ENCODE measurements at regions not wholly inside any gene's neighbourhood (a gene's known extent, or its start where the extent isn't known, plus 50 kb on each side); places are given as distances from the start of the nearest gene placed in this dataset.
"Not testable (repeated sequence)": the region's sequence is repeated elsewhere in the genome, so short reads cannot be mapped to it uniquely, and the experiment has no call there.

GRCh38 chr2:53188851-53189510 lies 578.6 kb upstream of the CHAC2 start:
- DNase-seq = no peak

GRCh38 chr2:53183581-53183980 lies 584.0 kb upstream of the CHAC2 start:
- no peak for DNase-seq

GRCh38 chr2:53182601-53183000 lies 585.0 kb upstream of the CHAC2 start:
- DNase-seq = no peak

GRCh38 chr2:53181759-53182158 lies 585.8 kb upstream of the CHAC2 start:
- DNase-seq = no peak

GRCh38 chr2:53177327-53177726 lies 590.3 kb upstream of the CHAC2 start:
- no peak for DNase-seq

GRCh38 chr2:53174539-53174938 lies 593.1 kb upstream of the CHAC2 start:
- no peak for DNase-seq

GRCh38 chr2:53173698-53174455 lies 593.7 kb upstream of the CHAC2 start:
- no peak for DNase-seq

GRCh38 chr2:53173091-53173490 lies 594.5 kb upstream of the CHAC2 start:
- DNase-seq = no peak

- no peak for DNase-seq
Observed at GRCh38 chr2:53170466-53170865, 597.1 kb upstream of the CHAC2 start.

GRCh38 chr2:53167227-53167626 lies 600.4 kb upstream of the CHAC2 start:
- DNase-seq = no peak

- no peak for DNase-seq
Observed at GRCh38 chr2:53150146-53150545, 617.5 kb upstream of the CHAC2 start.

- no peak for DNase-seq
Observed at GRCh38 chr2:53148221-53148620, 619.4 kb upstream of the CHAC2 start.

- no peak for DNase-seq
Observed at GRCh38 chr2:53131416-53131815, 636.2 kb upstream of the CHAC2 start.

- DNase-seq = no peak
Observed at GRCh38 chr2:53130441-53130943, 637.1 kb upstream of the CHAC2 start.

GRCh38 chr2:53129851-53130250 lies 637.8 kb upstream of the CHAC2 start:
- no peak for DNase-seq

- no peak for DNase-seq
Observed at GRCh38 chr2:53127061-53127650, 640.4 kb upstream of the CHAC2 start.

GRCh38 chr2:53114991-53115390 lies 652.6 kb upstream of the CHAC2 start:
- no peak for DNase-seq

- no peak for DNase-seq
Observed at GRCh38 chr2:53114582-53114981, 653.0 kb upstream of the CHAC2 start.

- not testable (repeated sequence) for DNase-seq
Observed at GRCh38 chr2:53112408-53112807, 655.2 kb upstream of the CHAC2 start.

GRCh38 chr2:53111406-53111805 lies 656.2 kb upstream of the CHAC2 start:
- no peak for DNase-seq

GRCh38 chr2:53111004-53111403 lies 656.6 kb upstream of the CHAC2 start:
- no peak for DNase-seq

GRCh38 chr2:53108246-53108645 lies 659.4 kb upstream of the CHAC2 start:
- DNase-seq = no peak

- DNase-seq = no peak
Observed at GRCh38 chr2:53104263-53104662, 663.3 kb upstream of the CHAC2 start.

- DNase-seq = no peak
Observed at GRCh38 chr2:53103679-53104078, 663.9 kb upstream of the CHAC2 start.
